Esophagus squamous epithelium (tissue), 4 donors: ENCODE measurements at regions not wholly inside any gene's neighbourhood (a gene's known extent, or its start where the extent isn't known, plus 50 kb on each side); places are given as distances from the start of the nearest gene placed in this dataset.

ENCODE experiments used
- CTCF ChIP-seq, 6 experiments: fragments of 450-650 bp in 4 of 6; fragments of 200-600 bp in 2 of 6; sonication (generic) in 2 of 6; IDR thresholded peaks; one replicate each; pipeline ENCODE4 v1.5.1; 2016 to 2019; ENCODE audit warnings: antibody characterized with exemption in 6 of 6, mild to moderate bottlenecking in 4 of 6, moderate library complexity in 4 of 6
- POLR2A ChIP-seq, 4 donors: fragments of 450-650 bp; IDR thresholded peaks; one replicate each; pipeline ENCODE4 v1.6.1; 2017; ENCODE audit warnings: antibody characterized with exemption in 4 of 4, mild to moderate bottlenecking in 4 of 4, moderate library complexity in 3 of 4

GRCh38 chr9:24817756-24818155 lies 272.1 kb upstream of the IZUMO3 start:
- TF ChIP-seq CTCF (IDR thresholded peaks at IDR 0.05) = no peak
- TF ChIP-seq POLR2A (IDR thresholded peaks at IDR 0.05) = no peak
